Vagina (tissue), 2 donors: ENCODE measurements at regions not wholly inside any gene's neighbourhood (a gene's known extent, or its start where the extent isn't known, plus 50 kb on each side); places are given as distances from the start of the nearest gene placed in this dataset. TPM values are rescaled to one million over a fixed set of nuclear protein-coding genes. Genes with fewer than 3 reads are reported as not detected.

Experiments
- DNase-seq, 2 donors: peaks; one replicate each; pipeline ENCODE4 v3.0.0-alpha.2; 2017; ENCODE audit errors: extremely low spot score in 2 of 2
- H3K27ac ChIP-seq: fragments of 200-600 bp; sonication (generic); one replicate; pipeline ENCODE4 v1.5.1; 2019
- H3K27me3 ChIP-seq: fragments of 200-600 bp; sonication (generic); one replicate; pipeline ENCODE4 v1.5.1; 2019
- H3K36me3 ChIP-seq, 2 donors: fragments of 200-600 bp; sonication (generic); one replicate each; pipeline ENCODE4 v1.5.1; 2017 to 2019
- H3K4me1 ChIP-seq: fragments of 200-600 bp; sonication (generic); one replicate; pipeline ENCODE4 v1.5.1; 2019
- H3K4me3 ChIP-seq, 2 donors: fragments of 200-600 bp; sonication (generic); 1 replicate in 1 of 2; 2 replicates in 1 of 2; pipeline ENCODE4 v1.5.1; 2016 to 2019
- H3K9me3 ChIP-seq: fragments of 200-600 bp; sonication (generic); one replicate; pipeline ENCODE4 v1.5.1; 2019
- CTCF ChIP-seq, 3 experiments: fragments of 450-650 bp in 2 of 3; fragments of 200-600 bp in 1 of 3; sonication (generic) in 1 of 3; IDR thresholded peaks; one replicate each; pipeline ENCODE4 v1.5.1; 2017 to 2019; ENCODE audit warnings: antibody characterized with exemption in 3 of 3, mild to moderate bottlenecking in 2 of 3, moderate library complexity in 2 of 3
- POLR2A ChIP-seq, 2 donors: fragments of 450-650 bp; IDR thresholded peaks; one replicate each; pipeline ENCODE4 v1.6.1; 2017; ENCODE audit warnings: antibody characterized with exemption in 2 of 2, mild to moderate bottlenecking in 2 of 2, moderate library complexity in 2 of 2
- POLR2AphosphoS5 ChIP-seq, 2 donors: sonication (generic); formaldehyde crosslinking; IDR thresholded peaks; one replicate each; pipeline ENCODE4 v1.9.0; 2017; ENCODE audit warnings: antibody characterized with exemption in 2 of 2, mild to moderate bottlenecking in 2 of 2, low read depth in 1 of 2; ENCODE audit not compliant: insufficient read depth in 1 of 2
- intact Hi-C: fragments of 100-400 bp; cut with DNase I; formaldehyde crosslinking; loops from one replicate; pipeline ENCODE4 v1.15.1; 2023
- small RNA-seq: library from RNA; depleted of rRNA; stranded (forward); fragments of <200 nt; gene quantifications from one replicate; pipeline ENCODE3, GENCODE V24; 2016

GRCh38 chr6:26311385-26312095 lies 53.5 kb upstream of the BTN3A2 start:
- peaks cover 24% of the 10 kb centered on the region for H3K4me1 ChIP-seq
- H3K27ac ChIP-seq: peak overlapping the region; percentile 52
- peak overlapping the region; percentile 41 to 42 for H3K4me3 ChIP-seq
- intact Hi-C loops: loop anchor here (5.0 kb wide), 1 partner anchor 241 kb away; no protein-coding TSS in a partner anchor
- no peaks in the 10 kb centered on the region for H3K9me3 ChIP-seq
- no peaks in the 10 kb centered on the region for H3K36me3 ChIP-seq
- H3K27me3 ChIP-seq: no peaks in the 10 kb centered on the region
- no peak for DNase-seq
- peak in 1 of 2 donors; percentile 46 for TF ChIP-seq POLR2AphosphoS5 (IDR thresholded peaks at IDR 0.05; ENCODE audit: insufficient read depth in 1 of 2, low read depth in 1 of 2)
- TF ChIP-seq POLR2A (IDR thresholded peaks at IDR 0.05): no peak
- TF ChIP-seq CTCF (IDR thresholded peaks at IDR 0.05): no peak

GRCh38 chr6:26312096-26312463 lies 52.9 kb upstream of the BTN3A2 start:
- peak overlapping the region; percentile 52 for H3K27ac ChIP-seq
- peak overlapping the region; percentile 41 to 42 for H3K4me3 ChIP-seq
- intact Hi-C loops: loop anchor here (5.0 kb wide), 1 partner anchor 240 kb away; no protein-coding TSS in a partner anchor
- H3K4me1 ChIP-seq: peaks cover 24% of the 10 kb centered on the region
- no peaks in the 10 kb centered on the region for H3K9me3 ChIP-seq
- H3K27me3 ChIP-seq: no peaks in the 10 kb centered on the region
- DNase-seq: no peak
- no peak for TF ChIP-seq POLR2A (IDR thresholded peaks at IDR 0.05)
- TF ChIP-seq CTCF (IDR thresholded peaks at IDR 0.05): no peak
- no peak for TF ChIP-seq POLR2AphosphoS5 (IDR thresholded peaks at IDR 0.05; ENCODE audit: insufficient read depth in 1 of 2, low read depth in 1 of 2)
- H3K36me3 ChIP-seq: no peaks in the 10 kb centered on the region

- intact Hi-C loops: loop anchor here (5.0 kb wide), 1 partner anchor 240 kb away; no protein-coding TSS in a partner anchor
- peaks cover 24% of the 10 kb centered on the region for H3K4me1 ChIP-seq
- no peaks in the 10 kb centered on the region for H3K27me3 ChIP-seq
- peak; percentile 26 to 69 for TF ChIP-seq POLR2AphosphoS5 (IDR thresholded peaks at IDR 0.05; ENCODE audit: insufficient read depth in 1 of 2, low read depth in 1 of 2)
- TF ChIP-seq CTCF (IDR thresholded peaks at IDR 0.05): no peak
- no peak for DNase-seq
- H3K36me3 ChIP-seq: no peaks in the 10 kb centered on the region
- H3K27ac ChIP-seq: peak overlapping the region; percentile 52
- H3K9me3 ChIP-seq: no peaks in the 10 kb centered on the region
- H3K4me3 ChIP-seq: peak overlapping the region; percentile 41 to 42
Measured at GRCh38 chr6:26312501-26313397, 52.2 kb upstream of the BTN3A2 start.

Small RNA genes lying in the stretch of these regions (small RNA-seq; reads per million reads assigned to genes)
- gene AL031777.2 (not detected), gene HIST1H2AD (0.34 reads per million), gene HIST1H2APS3 (not detected), gene HIST1H4G (not detected), gene LARP1P1 (not detected)
